WI38 (cell line): ENCODE measurements at regions not wholly inside any gene's neighbourhood (a gene's known extent, or its start where the extent isn't known, plus 50 kb on each side); places are given as distances from the start of the nearest gene placed in this dataset.

Source experiments
- H3K4me3 ChIP-seq: 2 replicates; pipeline ENCODE4 v1.5.1; 2011; ENCODE audit warnings: low read depth, mild to moderate bottlenecking, control low read depth, low read length
- TF ChIP-seq, protein P1 (sequence below): IDR thresholded peaks from 2 replicates; pipeline ENCODE4 v1.5.1; 2012; ENCODE audit warnings: low read depth, mild to moderate bottlenecking, control low read depth, low read length

DNA sequence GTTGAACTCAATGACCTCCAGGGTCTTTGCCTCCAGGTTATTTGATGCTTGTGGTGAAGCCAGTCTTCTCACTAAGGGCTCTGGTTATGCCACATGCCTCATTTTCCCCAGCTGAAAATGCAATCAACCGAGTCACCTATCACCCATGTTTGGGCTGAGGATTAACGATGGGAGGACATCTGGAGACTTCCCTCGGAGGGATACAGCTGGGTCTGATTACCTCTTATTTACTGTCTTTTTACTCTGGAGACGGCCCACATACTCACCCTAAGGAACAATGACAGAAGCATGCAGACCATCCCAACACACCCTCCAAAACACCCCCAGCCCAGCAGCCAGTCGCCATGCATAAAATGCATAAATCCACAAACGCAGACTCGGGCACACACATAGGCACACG, 187.4 kb downstream of the OPA1 start:
- H3K4me3 ChIP-seq: no peak overlapping the region
- TF ChIP-seq, protein P1, sequence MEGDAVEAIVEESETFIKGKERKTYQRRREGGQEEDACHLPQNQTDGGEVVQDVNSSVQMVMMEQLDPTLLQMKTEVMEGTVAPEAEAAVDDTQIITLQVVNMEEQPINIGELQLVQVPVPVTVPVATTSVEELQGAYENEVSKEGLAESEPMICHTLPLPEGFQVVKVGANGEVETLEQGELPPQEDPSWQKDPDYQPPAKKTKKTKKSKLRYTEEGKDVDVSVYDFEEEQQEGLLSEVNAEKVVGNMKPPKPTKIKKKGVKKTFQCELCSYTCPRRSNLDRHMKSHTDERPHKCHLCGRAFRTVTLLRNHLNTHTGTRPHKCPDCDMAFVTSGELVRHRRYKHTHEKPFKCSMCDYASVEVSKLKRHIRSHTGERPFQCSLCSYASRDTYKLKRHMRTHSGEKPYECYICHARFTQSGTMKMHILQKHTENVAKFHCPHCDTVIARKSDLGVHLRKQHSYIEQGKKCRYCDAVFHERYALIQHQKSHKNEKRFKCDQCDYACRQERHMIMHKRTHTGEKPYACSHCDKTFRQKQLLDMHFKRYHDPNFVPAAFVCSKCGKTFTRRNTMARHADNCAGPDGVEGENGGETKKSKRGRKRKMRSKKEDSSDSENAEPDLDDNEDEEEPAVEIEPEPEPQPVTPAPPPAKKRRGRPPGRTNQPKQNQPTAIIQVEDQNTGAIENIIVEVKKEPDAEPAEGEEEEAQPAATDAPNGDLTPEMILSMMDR: no peak

GRCh38 chr3:193780810-193781478, 187.9 kb downstream of the OPA1 start:
- no peak overlapping the region for H3K4me3 ChIP-seq
- TF ChIP-seq, protein P1: peak; percentile 77

DNA sequence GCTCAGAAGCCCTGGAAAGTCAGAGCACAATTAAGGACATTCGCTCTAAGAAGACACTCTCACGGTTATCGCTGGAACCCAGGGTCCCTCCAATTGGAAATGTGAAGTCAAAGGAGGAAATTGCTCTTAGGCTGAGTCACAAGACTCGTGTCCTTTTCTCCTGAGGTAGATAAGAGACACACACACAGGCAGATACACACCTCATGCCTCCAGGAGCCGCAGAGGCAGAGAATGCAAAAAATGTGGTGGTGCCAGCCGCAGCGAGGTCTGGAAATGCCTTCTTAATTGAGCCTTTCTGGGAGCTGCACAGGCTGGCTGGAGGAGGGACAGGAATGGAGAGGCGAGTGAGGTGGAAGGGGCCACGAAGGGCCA, 189.3 kb downstream of the OPA1 start:
- H3K4me3 ChIP-seq: no peak overlapping the region
- TF ChIP-seq, protein P1: no peak

- TF ChIP-seq, protein P1: no peak
- no peak overlapping the region for H3K4me3 ChIP-seq
These were observed 189.7 kb downstream of the OPA1 start for GRCh38 chr3:193782747-193783146.

DNA sequence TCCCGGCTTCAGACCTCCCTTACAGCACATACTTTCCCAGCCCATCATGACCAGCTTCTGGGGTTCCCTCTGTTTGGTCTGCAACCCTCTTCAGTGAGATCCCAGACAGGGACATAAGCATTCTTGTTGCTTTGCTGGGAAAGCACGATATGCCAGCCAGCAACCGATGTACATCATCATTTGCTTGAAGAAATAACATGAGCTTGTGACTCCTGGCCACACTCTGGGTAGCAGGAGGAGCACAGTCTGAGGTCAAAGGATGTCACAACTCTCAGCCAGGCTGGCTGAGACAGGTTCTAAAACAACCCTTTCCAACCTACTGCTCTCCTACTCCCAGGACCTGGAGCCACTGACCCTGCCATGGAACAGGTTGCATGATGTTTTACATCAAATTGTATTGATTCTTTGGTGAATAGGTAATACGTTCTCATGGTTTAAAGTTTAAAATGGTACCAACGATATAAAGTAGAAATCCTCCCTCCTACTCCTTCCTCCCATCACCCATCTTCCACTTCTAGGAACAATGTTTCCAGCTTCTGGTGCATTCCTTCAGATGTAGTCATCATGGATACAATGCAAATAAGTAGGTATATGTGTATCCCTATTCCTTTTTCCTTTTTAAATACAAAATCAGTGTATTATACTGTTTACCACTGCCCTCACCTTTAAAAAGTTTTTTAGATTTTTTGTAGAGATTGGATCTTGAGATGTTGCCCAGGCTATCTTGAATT, 190.3 kb downstream of the OPA1 start:
- no peak overlapping the region for H3K4me3 ChIP-seq
- TF ChIP-seq, protein P1: no peak

- no peak overlapping the region for H3K4me3 ChIP-seq
- TF ChIP-seq, protein P1: no peak
These were observed 191.8 kb downstream of the OPA1 start for GRCh38 chr3:193784822-193785221.

- TF ChIP-seq, protein P1: no peak
- no peak overlapping the region for H3K4me3 ChIP-seq
These were observed 194.5 kb downstream of the OPA1 start for GRCh38 chr3:193787496-193787870.
